Ureter (tissue), 1 donor: ENCODE measurements at regions not wholly inside any gene's neighbourhood (a gene's known extent, or its start where the extent isn't known, plus 50 kb on each side); places are given as distances from the start of the nearest gene placed in this dataset.

Experiments
- DNase-seq: peaks from one replicate; pipeline ENCODE4 v3.0.0-alpha.2; 2020; ENCODE audit warnings: low spot score
- donor health status: DM: yes; HTN: yes; CAD: no.

DNA sequence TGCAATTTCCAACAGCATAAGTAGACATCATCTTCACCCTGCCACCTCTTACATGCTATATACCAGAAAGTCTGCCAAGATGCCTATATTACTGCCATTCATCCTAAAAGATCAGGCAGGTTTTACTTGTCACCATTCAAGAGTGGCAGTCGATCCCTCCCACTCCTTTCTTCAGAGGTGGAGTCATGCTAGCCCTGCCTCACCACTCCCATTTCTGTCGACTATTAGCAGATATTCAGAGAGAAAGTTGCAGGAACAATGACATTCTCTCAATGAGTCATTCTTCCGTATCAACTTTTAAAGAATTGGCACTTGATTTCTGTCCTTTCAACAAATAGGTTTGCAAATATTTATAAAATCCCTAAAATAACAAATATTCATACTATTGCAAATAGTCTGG lies 1060.1 kb downstream of the ADGRL3 start:
- DNase-seq = no peak

- no peak for DNase-seq
These were observed 1056.4 kb downstream of the ADGRL3 start for GRCh38 chr4:62256479-62256878.

DNA sequence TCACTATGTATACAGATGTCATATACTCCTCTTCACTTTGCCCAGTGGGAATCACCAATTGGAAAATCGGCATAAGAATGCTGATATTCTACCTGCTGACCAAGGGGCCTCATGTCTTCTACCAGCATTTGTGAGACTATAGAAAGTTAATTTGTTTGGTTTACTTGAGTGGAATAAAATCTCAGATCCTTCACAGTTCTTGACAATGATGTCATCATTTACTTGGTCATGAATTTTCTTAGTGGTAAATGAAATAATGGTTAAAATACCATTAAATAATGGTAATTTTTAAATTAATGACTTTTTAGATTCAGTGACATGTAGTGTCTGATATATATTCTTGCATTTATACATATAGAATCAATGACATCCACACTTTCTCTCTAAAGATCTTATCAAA lies 1052.6 kb downstream of the ADGRL3 start:
- no peak for DNase-seq

GRCh38 chr4:62250100-62250499 lies 1050.0 kb downstream of the ADGRL3 start:
- DNase-seq = no peak

DNA sequence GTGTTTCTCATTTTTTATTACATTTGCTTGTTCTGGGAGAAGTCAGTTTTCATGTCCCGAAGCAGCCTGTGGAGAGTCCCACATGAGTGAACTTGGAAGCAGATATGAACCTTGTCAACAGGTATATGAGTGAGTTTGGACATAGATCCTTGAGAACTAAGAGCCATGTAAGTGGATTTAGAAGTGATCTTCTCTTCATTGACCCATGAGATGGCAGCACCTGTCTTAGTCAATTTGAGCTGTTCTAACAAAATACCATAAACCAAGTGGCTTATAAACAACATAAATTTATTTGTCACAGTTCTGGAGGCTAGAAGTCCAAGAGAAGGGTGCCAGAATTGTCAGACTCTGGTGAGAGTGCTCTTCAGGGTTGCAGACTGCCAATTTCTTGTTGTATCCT lies 1043.8 kb downstream of the ADGRL3 start:
- DNase-seq = no peak

GRCh38 chr4:62235911-62236310 lies 1035.8 kb downstream of the ADGRL3 start:
- no peak for DNase-seq

DNA sequence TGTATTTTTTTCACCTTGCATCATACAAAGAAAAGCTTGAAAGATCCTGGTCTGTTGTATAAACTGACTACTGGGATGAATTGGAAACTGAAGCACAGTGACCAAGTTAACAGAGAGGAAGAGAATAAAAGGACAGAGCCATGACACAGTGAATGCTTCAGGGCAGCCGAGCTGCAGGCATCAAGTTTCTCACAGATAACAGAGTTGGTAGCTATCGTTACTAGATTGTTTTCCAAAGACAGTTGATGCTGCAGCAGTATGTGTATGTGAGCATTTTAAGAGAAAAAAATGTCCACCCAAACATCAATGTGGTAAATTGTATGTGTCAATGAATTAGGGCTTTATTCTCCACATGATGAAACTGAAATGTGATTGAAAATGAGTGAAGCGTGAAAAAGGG lies 1032.7 kb downstream of the ADGRL3 start:
- DNase-seq = no peak

DNA sequence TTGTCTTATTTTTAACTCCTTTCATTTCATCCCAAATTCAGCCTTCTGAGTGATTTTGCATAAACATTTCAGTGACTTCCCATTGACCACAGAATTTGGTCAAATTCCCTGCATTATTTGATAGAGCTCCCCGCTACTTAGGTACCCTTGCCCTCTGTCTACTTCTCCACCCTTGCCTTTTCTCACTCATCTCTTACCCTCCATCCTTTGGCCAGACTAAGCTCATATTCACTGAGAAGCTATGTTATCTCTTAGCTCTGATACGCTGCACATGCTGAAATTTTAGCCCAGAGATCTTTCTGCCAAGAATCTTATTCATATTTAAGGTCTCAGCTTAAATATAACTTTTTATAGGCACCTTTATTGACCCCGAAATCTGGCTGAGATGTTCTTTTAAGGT lies 1031.9 kb downstream of the ADGRL3 start:
- DNase-seq = no peak

GRCh38 chr4:62226082-62226481 lies 1026.0 kb downstream of the ADGRL3 start:
- no peak for DNase-seq

DNA sequence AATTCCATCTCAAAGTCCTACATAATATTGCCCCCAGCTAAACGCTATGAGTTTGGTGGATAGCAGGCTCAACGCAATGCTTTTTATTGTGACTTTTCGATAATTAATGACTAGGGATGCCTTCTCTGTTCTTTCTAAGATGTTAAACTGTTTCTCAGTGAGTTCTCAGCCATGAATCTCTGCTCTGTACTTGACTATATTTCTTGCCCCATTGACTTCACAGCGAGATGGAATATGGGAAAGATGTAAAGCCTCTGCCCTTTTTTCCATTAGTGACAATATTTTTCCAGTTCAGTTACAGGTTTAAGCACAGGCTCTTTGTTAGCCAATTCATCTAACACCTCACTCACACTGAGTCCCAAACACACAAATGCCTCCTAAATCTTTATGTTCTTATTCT lies 1022.0 kb downstream of the ADGRL3 start:
- DNase-seq = no peak

- DNase-seq = no peak
These were observed 1010.4 kb downstream of the ADGRL3 start for GRCh38 chr4:62210486-62210885.

DNA sequence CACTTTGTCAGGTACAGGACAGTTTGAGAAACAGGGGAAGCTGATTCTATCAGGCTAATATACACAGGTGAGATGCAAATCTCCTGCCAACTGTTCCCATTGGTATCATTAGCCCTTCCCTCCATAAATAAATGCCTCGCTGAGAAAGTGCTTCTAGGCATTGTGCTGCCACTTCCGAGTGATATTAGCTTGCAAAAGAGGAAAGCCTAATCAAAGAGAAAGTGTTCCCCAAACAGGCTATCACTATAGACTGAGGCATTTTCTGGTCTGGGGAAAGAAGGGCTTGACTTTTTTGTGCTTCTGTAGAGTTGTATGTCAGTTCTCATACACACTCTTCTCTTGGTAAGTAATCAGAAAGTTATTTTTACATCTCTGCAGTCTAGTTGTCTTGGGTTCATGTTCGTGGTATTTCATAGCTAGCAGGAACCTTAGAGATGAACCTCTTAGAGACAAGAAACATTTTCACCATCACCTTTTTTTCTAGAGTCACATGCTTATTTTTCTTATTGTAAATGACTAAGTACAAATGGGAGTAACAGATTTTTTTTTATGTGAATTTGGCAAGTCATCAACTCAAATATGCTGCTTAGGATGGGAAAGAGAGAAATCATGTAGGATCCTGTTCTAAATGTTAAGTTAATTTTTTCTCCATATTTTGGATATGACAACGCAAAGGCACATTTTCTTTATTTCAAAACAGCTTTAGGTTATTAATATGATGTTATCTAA lies 1009.8 kb downstream of the ADGRL3 start:
- no peak for DNase-seq

- no peak for DNase-seq
These were observed 1008.8 kb downstream of the ADGRL3 start for GRCh38 chr4:62208921-62209320.

GRCh38 chr4:62204136-62204535 lies 1004.0 kb downstream of the ADGRL3 start:
- no peak for DNase-seq

- DNase-seq = no peak
These were observed 999.2 kb downstream of the ADGRL3 start for GRCh38 chr4:62199291-62199810.

GRCh38 chr4:62196338-62196737 lies 996.2 kb downstream of the ADGRL3 start:
- DNase-seq = no peak

- no peak for DNase-seq
These were observed 994.2 kb downstream of the ADGRL3 start for GRCh38 chr4:62194342-62194741.

GRCh38 chr4:62193761-62194160 lies 993.6 kb downstream of the ADGRL3 start:
- no peak for DNase-seq

DNA sequence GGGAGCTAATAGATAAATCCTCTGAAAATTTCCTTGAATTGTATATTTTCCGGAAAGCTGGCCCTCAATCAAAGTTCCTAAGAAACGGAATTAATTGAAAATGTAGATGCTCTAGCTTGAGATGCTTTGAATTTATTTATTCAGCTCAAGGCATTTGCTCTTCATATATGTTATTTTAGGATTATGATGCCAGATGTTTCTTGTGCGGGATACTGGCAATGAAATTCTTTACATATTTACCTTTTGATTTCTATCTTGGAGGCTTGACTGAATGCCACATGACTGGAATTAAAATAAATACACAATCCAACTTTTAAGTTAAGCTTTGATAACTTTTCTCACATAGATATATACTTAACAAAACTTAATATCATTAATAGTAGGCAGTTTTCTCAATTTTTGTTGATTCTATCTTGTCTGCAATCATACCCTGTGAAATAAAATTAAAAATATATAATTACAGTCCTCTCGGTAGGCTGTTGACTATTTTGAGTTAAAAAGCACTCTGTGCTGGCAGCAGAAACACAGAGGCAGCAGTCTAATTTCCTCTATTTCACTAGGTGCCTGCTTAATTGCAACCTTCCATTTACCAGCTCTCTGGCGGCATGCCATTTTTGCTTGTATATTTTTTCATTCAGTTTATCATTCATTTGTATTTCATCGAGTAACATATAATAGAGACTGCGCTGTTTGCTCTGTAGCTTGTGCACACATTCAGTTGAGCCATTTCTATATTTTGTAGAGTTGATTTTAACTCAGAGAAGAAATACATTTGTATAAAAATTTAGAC lies 991.5 kb downstream of the ADGRL3 start:
- no peak for DNase-seq

DNA sequence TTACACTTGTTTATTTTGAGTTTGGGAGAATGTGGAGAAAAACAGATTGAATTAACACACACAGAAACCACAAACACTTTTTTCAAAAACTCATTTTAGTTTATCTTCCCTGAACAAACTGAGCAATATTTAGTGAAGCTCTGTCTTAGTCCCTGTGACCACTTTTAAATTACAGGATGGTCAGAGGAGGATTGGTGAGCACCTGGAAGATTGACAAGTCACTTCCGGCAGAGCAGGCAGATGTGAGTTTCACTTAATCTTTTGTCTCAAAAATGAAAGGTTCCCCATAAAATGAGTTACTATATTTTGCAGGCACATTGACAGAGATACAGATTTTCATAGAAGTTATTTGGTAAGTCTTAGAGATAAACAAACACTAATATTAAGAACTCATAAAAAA lies 970.1 kb downstream of the ADGRL3 start:
- no peak for DNase-seq

DNA sequence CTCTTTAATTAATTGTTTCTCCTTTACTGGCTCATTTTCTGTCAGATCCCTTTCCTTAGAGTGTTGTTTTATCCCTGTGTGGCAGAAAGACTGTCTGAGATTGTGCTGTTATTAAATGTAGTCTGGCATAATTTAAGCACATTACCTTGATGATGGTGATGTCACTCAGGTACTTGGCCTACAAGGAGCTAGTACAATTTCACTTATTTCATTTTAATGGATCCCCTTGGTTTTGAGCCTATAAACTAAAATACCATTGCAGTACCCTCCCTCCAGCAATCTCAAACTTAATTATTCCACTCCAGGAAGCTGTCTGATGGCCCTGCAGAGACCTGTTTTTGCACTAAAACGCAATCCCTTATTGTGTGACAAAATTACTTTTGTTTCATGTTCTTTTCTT lies 968.6 kb downstream of the ADGRL3 start:
- no peak for DNase-seq

DNA sequence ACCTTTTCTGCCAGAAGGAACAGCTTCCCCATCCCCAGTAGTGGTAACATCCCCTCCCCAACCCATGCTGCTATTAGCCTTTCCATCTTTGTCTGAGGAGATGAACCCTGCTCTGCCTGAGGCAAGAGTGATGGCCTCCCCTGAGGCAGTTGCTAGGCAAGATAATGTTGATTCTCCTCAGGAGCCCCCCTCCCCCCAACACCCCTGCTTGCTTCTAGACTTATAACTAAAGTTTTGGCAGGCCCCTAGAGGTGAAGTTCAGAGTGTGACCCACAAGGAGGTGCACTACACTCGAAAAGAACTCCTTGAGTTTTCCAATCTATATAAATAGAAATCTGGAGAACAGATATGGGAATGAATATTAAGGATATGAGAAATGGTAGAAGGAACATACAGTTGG lies 962.5 kb downstream of the ADGRL3 start:
- DNase-seq = no peak

DNA sequence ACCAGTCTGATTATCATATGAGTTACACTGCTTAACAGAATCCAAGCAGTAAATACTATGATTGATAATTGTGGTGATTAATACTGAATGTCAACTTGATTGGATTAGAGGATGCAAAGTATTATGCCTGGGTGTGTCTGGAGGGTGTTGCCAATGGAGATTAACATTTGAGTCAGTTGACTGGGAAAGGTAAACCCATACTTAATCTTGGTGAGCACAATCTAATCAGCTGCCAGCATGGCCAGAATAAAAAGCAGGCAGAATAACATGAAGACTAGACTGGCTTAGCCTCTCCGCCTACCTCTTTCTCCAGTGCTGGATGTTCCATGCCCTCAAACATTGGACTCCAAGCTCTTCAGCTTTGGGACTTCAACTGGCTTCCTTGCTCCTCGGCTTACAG lies 961.3 kb downstream of the ADGRL3 start:
- DNase-seq = no peak
